22Rv1 (cell line): ENCODE measurements at regions not wholly inside any gene's neighbourhood (a gene's known extent, or its start where the extent isn't known, plus 50 kb on each side); places are given as distances from the start of the nearest gene placed in this dataset.

Experiments
- CTCF ChIP-seq: fragments of 450-650 bp; IDR thresholded peaks from 2 replicates; pipeline ENCODE4 v1.5.1; 2017; ENCODE audit warnings: mild to moderate bottlenecking
- ZFX ChIP-seq: fragments of 450-650 bp; IDR thresholded peaks from 2 replicates; pipeline ENCODE4 v1.6.1; 2017; ENCODE audit warnings: antibody characterized with exemption, borderline replicate concordance

GRCh38 chr1:90561103-90561783, 155.9 kb downstream of the BARHL2 start:
- TF ChIP-seq CTCF (no peak), ZFX (no peak)
